ENCODE measurements at regions not wholly inside any gene's neighbourhood (a gene's known extent, or its start where the extent isn't known, plus 50 kb on each side); places are given as distances from the start of the nearest gene placed in this dataset.
"Not testable (repeated sequence)": the region's sequence is repeated elsewhere in the genome, so short reads cannot be mapped to it uniquely, and the experiment has no call there.

GRCh38 chr13:81089371-81090157 is 748.6 kb upstream of the SPRY2 start:
- DNase-seq (ENCODE audit: low spot score in 2 of 2), result no peak
- FAIRE-seq, result no peak

GRCh38 chr13:81080911-81081454 is 740.1 kb upstream of the SPRY2 start:
- no peak for DNase-seq (ENCODE audit: low spot score in 2 of 2)
- FAIRE-seq, result no peak

GRCh38 chr13:81078048-81078447 is 737.1 kb upstream of the SPRY2 start:
- FAIRE-seq (no peak), DNase-seq (ENCODE audit: low spot score in 2 of 2) (no peak)

GRCh38 chr13:81069822-81070221 is 728.9 kb upstream of the SPRY2 start:
- DNase-seq (ENCODE audit: low spot score in 2 of 2); FAIRE-seq: not testable (repeated sequence)

- no peak for FAIRE-seq
- DNase-seq (ENCODE audit: low spot score in 2 of 2), result no peak
These were observed 718.0 kb upstream of the SPRY2 start for GRCh38 chr13:81058916-81059290.

- DNase-seq (ENCODE audit: low spot score in 2 of 2), result no peak
- FAIRE-seq, result no peak
These were observed 717.4 kb upstream of the SPRY2 start for GRCh38 chr13:81058211-81058915.

- no peak for DNase-seq (ENCODE audit: low spot score in 2 of 2)
These were observed 710.9 kb upstream of the SPRY2 start for GRCh38 chr13:81051873-81052272.

GRCh38 chr13:81048026-81048461 is 707.1 kb upstream of the SPRY2 start:
- DNase-seq (ENCODE audit: low spot score in 2 of 2) (peak in 1 of 2 donors; percentile 3), FAIRE-seq (peak; percentile 44)

More at GRCh38 chr13:81051873-81052272, 710.9 kb upstream of the SPRY2 start:
- no peak for FAIRE-seq

- no peak for DNase-seq (ENCODE audit: low spot score in 2 of 2)
- FAIRE-seq, result no peak
These were observed 700.8 kb upstream of the SPRY2 start for GRCh38 chr13:81041761-81042160.

- DNase-seq (ENCODE audit: low spot score in 2 of 2) (no peak), FAIRE-seq (no peak)
These were observed 691.1 kb upstream of the SPRY2 start for GRCh38 chr13:81031996-81032395.

GRCh38 chr13:81025091-81025490 is 684.2 kb upstream of the SPRY2 start:
- FAIRE-seq, result no peak
- DNase-seq (ENCODE audit: low spot score in 2 of 2), result no peak

- DNase-seq (ENCODE audit: low spot score in 2 of 2), result no peak
- no peak for FAIRE-seq
These were observed 680.4 kb upstream of the SPRY2 start for GRCh38 chr13:81021284-81021840.

GRCh38 chr13:81020010-81020409 is 679.1 kb upstream of the SPRY2 start:
- peak; percentile 15 for FAIRE-seq
- DNase-seq (ENCODE audit: low spot score in 2 of 2), result no peak

GRCh38 chr13:81018936-81019335 is 678.0 kb upstream of the SPRY2 start:
- FAIRE-seq (no peak), DNase-seq (ENCODE audit: low spot score in 2 of 2) (no peak)

- peak; percentile 98 for FAIRE-seq
- DNase-seq (ENCODE audit: low spot score in 2 of 2), result peak in 1 of 2 donors; percentile 32
These were observed 676.7 kb upstream of the SPRY2 start for GRCh38 chr13:81017513-81018152.

- no peak for DNase-seq (ENCODE audit: low spot score in 2 of 2)
- no peak for FAIRE-seq
These were observed 671.1 kb upstream of the SPRY2 start for GRCh38 chr13:81012031-81012430.

GRCh38 chr13:81001828-81002385 is 661.0 kb upstream of the SPRY2 start:
- DNase-seq (ENCODE audit: low spot score in 2 of 2) (no peak), FAIRE-seq (no peak)

- DNase-seq (ENCODE audit: low spot score in 2 of 2); FAIRE-seq: not testable (repeated sequence)
These were observed 657.7 kb upstream of the SPRY2 start for GRCh38 chr13:80998603-80999002.

GRCh38 chr13:80989747-80990146 is 648.8 kb upstream of the SPRY2 start:
- DNase-seq (ENCODE audit: low spot score in 2 of 2) (no peak), FAIRE-seq (no peak)

GRCh38 chr13:80989241-80989640 is 648.3 kb upstream of the SPRY2 start:
- no peak for DNase-seq (ENCODE audit: low spot score in 2 of 2)
- FAIRE-seq, result no peak

Measured in frontal cortex (tissue), 3 donors.